ENCODE measurements at regions not wholly inside any gene's neighbourhood (a gene's known extent, or its start where the extent isn't known, plus 50 kb on each side); places are given as distances from the start of the nearest gene placed in this dataset.

DNA sequence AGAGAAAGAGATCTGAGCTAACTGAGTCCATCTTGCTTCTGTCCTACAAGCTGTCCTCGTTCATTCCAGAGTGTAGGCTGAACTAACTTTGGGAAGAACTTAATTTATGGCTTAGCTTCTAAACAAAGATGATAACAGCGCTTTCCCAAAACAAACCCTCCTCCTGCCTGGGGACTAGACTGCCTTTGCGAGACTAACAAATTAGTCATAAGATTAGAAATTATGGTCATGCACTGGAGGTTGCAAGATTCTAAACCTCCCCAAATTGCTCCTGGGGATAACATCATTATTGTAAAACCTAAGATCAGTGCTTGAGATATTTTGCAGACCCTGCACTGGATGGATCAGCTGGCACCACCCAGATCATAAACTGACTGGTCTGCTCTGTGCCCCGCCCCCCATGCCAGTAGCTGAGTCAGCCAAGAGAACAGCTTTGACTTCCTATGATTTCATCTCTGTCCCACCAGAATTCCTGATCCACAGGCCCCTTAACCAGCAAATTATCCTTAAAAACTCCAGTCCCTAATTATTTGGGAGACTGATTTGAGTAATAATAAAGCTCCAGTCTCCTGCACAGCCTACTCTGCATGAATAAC lies 883.3 kb downstream of the TRIML1 start:
- no peak for DNase-seq
- Mint-ChIP-seq H3K4me3 (no peak overlapping the region), H3K36me3 (no peaks in the 10 kb centered on the region), H3K27me3 (no peaks in the 10 kb centered on the region), H3K9me3 (peaks cover 3 to 10% of the 10 kb centered on the region in 2 donors), H3K4me1 (no peaks in the 10 kb centered on the region), H3K27ac (no peak overlapping the region)
- no peak for ATAC-seq (replicated peaks)

DNA sequence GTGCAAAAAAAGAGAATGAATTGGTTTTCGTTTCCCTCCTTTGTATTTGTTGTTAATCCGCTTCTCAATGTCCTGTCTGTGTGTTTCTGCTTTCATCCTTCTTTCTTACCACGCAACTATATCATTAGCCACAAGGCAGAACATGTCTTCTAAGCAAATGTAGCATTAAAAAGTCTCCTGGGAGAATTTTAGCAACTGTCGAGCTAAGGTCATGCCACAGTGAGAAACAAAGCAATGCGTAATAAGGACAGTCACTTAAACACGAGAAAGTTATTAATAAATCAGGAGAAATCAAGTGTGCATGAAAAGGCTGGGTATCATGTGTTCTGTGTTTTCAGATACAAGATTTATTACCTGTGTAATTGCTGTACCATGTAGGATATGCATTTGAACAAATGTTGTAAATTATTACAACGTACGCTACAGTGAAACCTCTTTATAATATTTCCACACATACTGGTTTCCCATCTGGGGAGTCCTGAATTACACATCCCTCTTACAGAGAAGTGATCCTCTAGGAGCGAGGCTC lies 890.8 kb downstream of the TRIML1 start:
- Mint-ChIP-seq H3K27me3 (no peaks in the 10 kb centered on the region), H3K4me1 (no peaks in the 10 kb centered on the region), H3K36me3 (no peaks in the 10 kb centered on the region), H3K9me3 (peaks cover 0 to under 1% of the 10 kb centered on the region in 2 donors), H3K27ac (no peak overlapping the region), H3K4me3 (no peak overlapping the region)
- ATAC-seq (replicated peaks), result no peak
- DNase-seq, result no peak

DNA sequence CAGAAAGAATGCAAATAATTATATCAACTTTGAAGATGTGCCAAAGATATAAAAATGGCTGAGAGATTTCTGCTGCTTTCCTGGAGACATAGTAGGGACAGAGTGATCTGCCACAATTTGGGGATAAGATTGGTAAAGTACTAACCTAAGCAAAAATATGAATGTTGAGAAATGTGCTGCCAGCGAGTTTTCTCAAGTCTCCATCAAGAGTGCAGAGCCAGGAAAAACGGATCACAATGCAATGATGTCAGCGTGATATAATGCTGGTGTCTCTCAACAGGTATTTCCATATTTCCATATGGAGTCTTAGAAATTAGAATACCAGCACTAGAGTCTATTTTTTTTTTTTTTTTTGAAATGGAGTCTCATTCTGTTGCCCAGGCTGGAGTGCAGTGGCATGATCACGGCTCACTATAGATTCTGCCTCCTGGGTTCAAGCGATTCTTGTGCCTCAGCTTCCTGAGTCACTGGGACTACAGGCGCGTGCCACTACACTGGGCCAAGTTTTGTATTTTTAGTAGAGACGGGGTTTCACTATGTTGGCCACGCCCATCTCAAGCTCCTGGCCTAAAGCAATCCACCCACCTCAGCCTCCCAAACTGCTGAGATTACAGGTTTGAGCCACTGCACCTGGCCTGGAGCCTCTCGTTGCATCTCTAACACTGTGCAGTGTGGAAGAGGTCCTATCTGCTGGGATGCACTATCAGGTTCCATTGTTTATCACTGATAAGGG lies 893.5 kb downstream of the TRIML1 start:
- H3K36me3 Mint-ChIP-seq, result no peaks in the 10 kb centered on the region
- no peak overlapping the region for H3K27ac Mint-ChIP-seq
- peaks cover 3 to 4% of the 10 kb centered on the region in 2 donors for H3K9me3 Mint-ChIP-seq
- no peaks in the 10 kb centered on the region for H3K27me3 Mint-ChIP-seq
- no peak for DNase-seq
- H3K4me3 Mint-ChIP-seq, result no peak overlapping the region
- no peaks in the 10 kb centered on the region for H3K4me1 Mint-ChIP-seq
- no peak for ATAC-seq (replicated peaks)

DNA sequence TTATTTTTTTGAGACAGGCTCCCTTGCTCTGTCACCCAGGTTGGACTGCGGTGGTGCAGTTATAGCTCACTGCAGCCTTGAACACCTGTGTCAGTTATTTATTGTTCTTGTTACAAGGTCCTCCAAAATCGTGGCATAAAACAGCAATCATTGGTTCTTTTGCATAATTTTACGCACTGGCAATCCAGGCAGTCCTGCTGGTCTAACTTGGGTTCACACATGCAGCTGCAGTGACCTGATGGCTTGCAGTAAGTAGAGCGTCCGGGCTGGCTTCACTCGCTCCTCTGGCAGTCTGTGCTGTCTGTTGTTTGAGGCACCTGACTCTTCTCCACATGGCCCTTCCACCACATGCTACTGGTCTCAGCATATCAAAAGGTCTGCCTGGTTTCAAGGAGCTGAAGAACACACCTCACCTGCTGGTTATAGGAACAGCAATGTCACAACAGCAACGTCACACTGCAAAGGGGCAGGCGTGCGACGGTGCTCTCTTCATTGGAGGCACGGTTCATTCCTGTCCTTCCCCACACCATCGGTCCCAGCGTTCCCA lies 894.6 kb downstream of the TRIML1 start:
- H3K36me3 Mint-ChIP-seq, result no peaks in the 10 kb centered on the region
- H3K4me1 Mint-ChIP-seq, result no peaks in the 10 kb centered on the region
- no peaks in the 10 kb centered on the region for H3K27me3 Mint-ChIP-seq
- DNase-seq, result no peak
- H3K9me3 Mint-ChIP-seq, result peaks cover 3 to 4% of the 10 kb centered on the region in 2 donors
- no peak overlapping the region for H3K27ac Mint-ChIP-seq
- ATAC-seq (replicated peaks), result no peak
- no peak overlapping the region for H3K4me3 Mint-ChIP-seq

DNA sequence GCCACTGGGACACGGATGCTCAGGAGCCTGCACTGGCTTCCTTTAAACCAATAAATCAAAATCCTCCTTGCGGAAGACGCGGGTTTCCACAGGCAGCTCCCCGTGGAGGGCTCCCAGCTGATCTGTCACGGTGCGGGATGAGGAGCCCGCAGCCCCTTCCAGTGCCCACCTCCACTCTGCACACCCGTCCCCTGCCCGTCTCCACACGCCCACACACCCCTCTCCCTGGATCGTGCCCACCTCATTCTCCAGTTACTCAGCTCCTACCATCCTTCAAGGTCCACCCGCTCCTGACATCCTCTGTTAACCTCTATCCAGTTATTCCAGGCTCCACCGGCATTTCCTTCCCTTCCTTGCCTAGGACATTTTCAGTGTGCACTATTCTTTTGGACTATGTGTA lies 895.9 kb downstream of the TRIML1 start:
- ATAC-seq (replicated peaks) (no peak), DNase-seq (no peak)
- Mint-ChIP-seq H3K4me3 (no peak overlapping the region), H3K9me3 (peaks cover 5 to 6% of the 10 kb centered on the region in 2 donors), H3K36me3 (no peaks in the 10 kb centered on the region), H3K27ac (no peak overlapping the region), H3K27me3 (no peaks in the 10 kb centered on the region), H3K4me1 (no peaks in the 10 kb centered on the region)

- DNase-seq, result no peak
- Mint-ChIP-seq H3K36me3 (no peaks in the 10 kb centered on the region), H3K27ac (no peak overlapping the region), H3K4me1 (no peaks in the 10 kb centered on the region), H3K9me3 (peaks cover 5 to 7% of the 10 kb centered on the region in 2 donors), H3K27me3 (no peaks in the 10 kb centered on the region), H3K4me3 (no peak overlapping the region)
- no peak for ATAC-seq (replicated peaks)
Measured at GRCh38 chr4:189035654-189036053, 896.4 kb downstream of the TRIML1 start.

- ATAC-seq (replicated peaks) (no peak), DNase-seq (no peak)
- H3K9me3 Mint-ChIP-seq, result peaks cover 5 to 7% of the 10 kb centered on the region in 2 donors
- no peak overlapping the region for H3K27ac Mint-ChIP-seq
- H3K36me3 Mint-ChIP-seq, result no peaks in the 10 kb centered on the region
- no peak overlapping the region for H3K4me3 Mint-ChIP-seq
- no peaks in the 10 kb centered on the region for H3K4me1 Mint-ChIP-seq
- no peaks in the 10 kb centered on the region for H3K27me3 Mint-ChIP-seq
Measured at GRCh38 chr4:189036906-189037305, 897.7 kb downstream of the TRIML1 start.

GRCh38 chr4:189046642-189047041 lies 894.0 kb upstream of the FRG1 start:
- no peaks in the 10 kb centered on the region for H3K4me1 Mint-ChIP-seq
- no peak for ATAC-seq (replicated peaks)
- peaks cover 0 to 3% of the 10 kb centered on the region in 2 donors for H3K9me3 Mint-ChIP-seq
- no peak for DNase-seq
- H3K4me3 Mint-ChIP-seq, result no peak overlapping the region
- H3K36me3 Mint-ChIP-seq, result no peaks in the 10 kb centered on the region
- H3K27me3 Mint-ChIP-seq, result no peaks in the 10 kb centered on the region
- no peak overlapping the region for H3K27ac Mint-ChIP-seq

GRCh38 chr4:189048119-189048518 lies 892.6 kb upstream of the FRG1 start:
- Mint-ChIP-seq H3K27ac (no peak overlapping the region), H3K27me3 (no peaks in the 10 kb centered on the region), H3K36me3 (no peaks in the 10 kb centered on the region), H3K9me3 (peaks cover 0 to under 1% of the 10 kb centered on the region in 2 donors), H3K4me1 (no peaks in the 10 kb centered on the region), H3K4me3 (no peak overlapping the region)
- ATAC-seq (replicated peaks) (no peak), DNase-seq (no peak)

- Mint-ChIP-seq H3K27ac (no peak overlapping the region), H3K9me3 (peaks cover 0 to 1% of the 10 kb centered on the region in 2 donors), H3K4me3 (no peak overlapping the region), H3K27me3 (no peaks in the 10 kb centered on the region), H3K4me1 (no peaks in the 10 kb centered on the region), H3K36me3 (no peaks in the 10 kb centered on the region)
- ATAC-seq (replicated peaks) (no peak), DNase-seq (no peak)
Measured at GRCh38 chr4:189049682-189050081, 891.0 kb upstream of the FRG1 start.

- DNase-seq, result no peak
Measured at GRCh38 chr4:189050643-189051042, 890.0 kb upstream of the FRG1 start.

GRCh38 chr4:189053621-189054020 lies 887.1 kb upstream of the FRG1 start:
- H3K4me1 Mint-ChIP-seq, result no peaks in the 10 kb centered on the region
- no peaks in the 10 kb centered on the region for H3K36me3 Mint-ChIP-seq
- H3K4me3 Mint-ChIP-seq, result no peak overlapping the region
- no peaks in the 10 kb centered on the region for H3K27me3 Mint-ChIP-seq
- ATAC-seq (replicated peaks) (no peak), DNase-seq (no peak)
- H3K9me3 Mint-ChIP-seq, result peaks cover 0 to 3% of the 10 kb centered on the region in 2 donors
- H3K27ac Mint-ChIP-seq, result no peak overlapping the region

More at GRCh38 chr4:189050643-189051042, 890.0 kb upstream of the FRG1 start:
- H3K27ac Mint-ChIP-seq, result no peak overlapping the region
- no peak for ATAC-seq (replicated peaks)
- H3K9me3 Mint-ChIP-seq, result peaks cover 0 to 1% of the 10 kb centered on the region in 2 donors
- no peaks in the 10 kb centered on the region for H3K36me3 Mint-ChIP-seq
- no peak overlapping the region for H3K4me3 Mint-ChIP-seq
- H3K27me3 Mint-ChIP-seq, result no peaks in the 10 kb centered on the region
- no peaks in the 10 kb centered on the region for H3K4me1 Mint-ChIP-seq

DNA sequence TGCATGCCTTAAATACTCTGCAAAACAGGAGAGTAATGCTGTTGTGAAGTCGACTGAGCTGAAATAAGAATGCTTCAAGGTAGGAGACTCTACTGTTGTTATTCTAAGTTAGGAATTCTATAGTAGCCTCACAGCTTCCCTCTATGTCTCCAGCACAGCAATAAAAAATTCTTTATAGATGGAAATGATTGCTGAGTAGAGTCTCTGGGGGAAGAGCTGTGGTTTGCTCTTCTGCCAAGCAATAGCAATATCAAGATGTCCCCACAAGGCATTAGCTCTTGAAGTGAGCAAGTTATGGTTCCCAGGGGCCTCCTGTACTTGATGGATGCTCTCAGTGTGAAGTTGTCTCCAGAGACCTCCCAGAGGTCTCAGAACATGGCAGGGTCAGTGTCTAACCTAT lies 880.6 kb upstream of the FRG1 start:
- Mint-ChIP-seq H3K27me3 (no peaks in the 10 kb centered on the region), H3K4me1 (no peaks in the 10 kb centered on the region), H3K9me3 (peaks cover 10 to 14% of the 10 kb centered on the region in 2 donors), H3K27ac (no peak overlapping the region), H3K36me3 (no peaks in the 10 kb centered on the region), H3K4me3 (no peak overlapping the region)
- DNase-seq (no peak), ATAC-seq (replicated peaks) (no peak)

GRCh38 chr4:189062047-189062820 lies 878.4 kb upstream of the FRG1 start:
- no peaks in the 10 kb centered on the region for H3K27me3 Mint-ChIP-seq
- DNase-seq (no peak), ATAC-seq (replicated peaks) (no peak)
- peaks cover 13 to 16% of the 10 kb centered on the region in 2 donors for H3K9me3 Mint-ChIP-seq
- no peaks in the 10 kb centered on the region for H3K4me1 Mint-ChIP-seq
- no peak overlapping the region for H3K27ac Mint-ChIP-seq
- no peak overlapping the region for H3K4me3 Mint-ChIP-seq
- no peaks in the 10 kb centered on the region for H3K36me3 Mint-ChIP-seq

Data from stimulated activated naive B cell treated with anti-CD40 and anti-IgM and Interleukin-4, amounts not matched to agents 10 μg/mL and 1 μg/mL and 100 μg/mL, for 72 hours (primary cell).